Neural cell (in vitro differentiated cells): ENCODE measurements at regions not wholly inside any gene's neighbourhood (a gene's known extent, or its start where the extent isn't known, plus 50 kb on each side); places are given as distances from the start of the nearest gene placed in this dataset.

Experiments
- CTCF ChIP-seq: fragments of 450-650 bp; IDR thresholded peaks from 2 replicates; pipeline ENCODE4 v1.5.1; 2014; ENCODE audit warnings: antibody characterized with exemption, mild to moderate bottlenecking, moderate library complexity; ENCODE audit not compliant: poor library complexity, severe bottlenecking
- EZH2 ChIP-seq: fragments of 200-600, 300-800 bp; shearing (Covaris generic), sonication (generic); IDR thresholded peaks from 2 replicates; pipeline ENCODE4 v1.6.1; 2014; ENCODE audit warnings: antibody characterized with exemption, low read length, borderline replicate concordance, mild to moderate bottlenecking; ENCODE audit not compliant: insufficient read depth, poor library complexity, severe bottlenecking
- MXI1 ChIP-seq: fragments of 450-650 bp; conservative IDR thresholded peaks from 2 replicates; pipeline ENCODE4 v1.6.1; 2014; ENCODE audit warnings: antibody characterized with exemption, mild to moderate bottlenecking; ENCODE audit not compliant: poor library complexity, severe bottlenecking
- TAF1 ChIP-seq: IDR thresholded peaks from 2 replicates; pipeline ENCODE4 v1.6.1; 2012; ENCODE audit warnings: low read depth

DNA sequence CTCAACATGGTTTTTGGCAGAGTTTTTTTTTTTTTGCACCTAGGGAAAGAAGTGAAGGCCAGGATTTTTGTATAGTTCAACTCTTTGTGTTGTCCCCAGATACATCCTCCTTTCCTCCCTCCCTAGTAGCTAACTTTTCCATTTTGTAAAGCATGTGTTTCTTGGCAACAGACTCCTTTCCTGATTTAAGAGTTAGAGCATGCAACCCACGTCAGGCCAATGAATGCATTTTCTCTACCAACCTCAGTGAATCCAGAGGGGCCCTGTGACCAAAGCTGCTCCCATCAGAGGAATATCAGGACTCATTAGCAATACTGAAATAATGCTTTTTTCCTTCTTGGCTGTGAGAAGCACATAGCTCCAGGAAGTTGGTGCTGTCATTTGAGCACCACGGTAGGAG is 287.2 kb downstream of the LMO4 start:
- TF ChIP-seq TAF1: no peak
- TF ChIP-seq EZH2: no peak
- no peak for TF ChIP-seq CTCF
- no peak for TF ChIP-seq MXI1
